NCI-H1417 treated with DMSO at 0.1 percent for 48 hours (cell line): ENCODE measurements at regions not wholly inside any gene's neighbourhood (a gene's known extent, or its start where the extent isn't known, plus 50 kb on each side); places are given as distances from the start of the nearest gene placed in this dataset.
"Not testable (repeated sequence)": the region's sequence is repeated elsewhere in the genome, so short reads cannot be mapped to it uniquely, and the experiment has no call there.

Experiments
- DNase-seq: peaks from one replicate; lab custom pipeline; 2025; lab: John Stamatoyannopoulos, UW

- DNase-seq, result no peak
Measured at GRCh38 chr14:45976001-45976400, 675.6 kb downstream of the RPL10L start.

- no peak for DNase-seq
Measured at GRCh38 chr14:45972416-45972815, 679.2 kb downstream of the RPL10L start.

GRCh38 chr14:45970621-45971020 is 681.0 kb downstream of the RPL10L start:
- no peak for DNase-seq

GRCh38 chr14:45968037-45968436 is 683.5 kb downstream of the RPL10L start:
- DNase-seq, result no peak

- DNase-seq, result no peak
Measured at GRCh38 chr14:45949479-45949878, 696.5 kb upstream of the MIS18BP1 start.

- DNase-seq, result no peak
Measured at GRCh38 chr14:45947830-45948229, 694.8 kb upstream of the MIS18BP1 start.

- DNase-seq, result no peak
Measured at GRCh38 chr14:45946251-45946650, 693.2 kb upstream of the MIS18BP1 start.

GRCh38 chr14:45940318-45940717 is 687.3 kb upstream of the MIS18BP1 start:
- DNase-seq, result no peak

- no peak for DNase-seq
Measured at GRCh38 chr14:45939572-45939971, 686.6 kb upstream of the MIS18BP1 start.

- not testable (repeated sequence) for DNase-seq
Measured at GRCh38 chr14:45919995-45920394, 667.0 kb upstream of the MIS18BP1 start.

- DNase-seq, result no peak
Measured at GRCh38 chr14:45916340-45916953, 663.4 kb upstream of the MIS18BP1 start.

GRCh38 chr14:45907782-45908181 is 654.8 kb upstream of the MIS18BP1 start:
- no peak for DNase-seq

GRCh38 chr14:45906257-45906656 is 653.3 kb upstream of the MIS18BP1 start:
- no peak for DNase-seq

- no peak for DNase-seq
Measured at GRCh38 chr14:45905672-45906071, 652.7 kb upstream of the MIS18BP1 start.

- DNase-seq, result no peak
Measured at GRCh38 chr14:45904314-45904713, 651.3 kb upstream of the MIS18BP1 start.

GRCh38 chr14:45902241-45902640 is 649.2 kb upstream of the MIS18BP1 start:
- no peak for DNase-seq

- DNase-seq, result no peak
Measured at GRCh38 chr14:45897439-45897838, 644.4 kb upstream of the MIS18BP1 start.

GRCh38 chr14:45893127-45893526 is 640.1 kb upstream of the MIS18BP1 start:
- no peak for DNase-seq

- peak; percentile 89 for DNase-seq
Measured at GRCh38 chr14:45891417-45892080, 638.5 kb upstream of the MIS18BP1 start.

- DNase-seq, result not testable (repeated sequence)
Measured at GRCh38 chr14:45888766-45889285, 635.8 kb upstream of the MIS18BP1 start.

- no peak for DNase-seq
Measured at GRCh38 chr14:45877981-45878380, 625.0 kb upstream of the MIS18BP1 start.

- DNase-seq, result no peak
Measured at GRCh38 chr14:45868863-45869262, 615.9 kb upstream of the MIS18BP1 start.

- DNase-seq, result no peak
Measured at GRCh38 chr14:45868377-45868776, 615.4 kb upstream of the MIS18BP1 start.
